A549 (cell line): ENCODE measurements at regions not wholly inside any gene's neighbourhood (a gene's known extent, or its start where the extent isn't known, plus 50 kb on each side); places are given as distances from the start of the nearest gene placed in this dataset.

Source experiments
- ATAC-seq, 2 experiments: fragments of 200-7000 bp in 1 of 2; fragments of >200 bp in 1 of 2; cut with Nextera tagmentation in 1 of 2; cut with Tn5 transposase in 1 of 2; 3 replicates each; pipeline versions ENCODE4 v1.8.0 to v1.9.1; 2018 to 2020; ENCODE audit warnings: mild to moderate bottlenecking in 1 of 2, moderate library complexity in 1 of 2
- CTCF ChIA-PET: fragments of 300-600 bp; sonication (Branson Sonifier 250); formaldehyde crosslinking; extraction: SDS; loops from one replicate; lab custom pipeline; 2021; ENCODE audit warnings: antibody characterized with exemption, inconsistent platforms; lab: Yijun Ruan, JAX
- POLR2A ChIA-PET: fragments of 350-600 bp; formaldehyde crosslinking; extraction: SDS; loops from one replicate; lab custom pipeline; 2021; ENCODE audit warnings: antibody characterized with exemption, inconsistent platforms; lab: Yijun Ruan, JAX
- DNase-seq, 2 experiments: peaks; one replicate each; pipeline versions ENCODE4 v3.0.0 to v3.0.0-alpha.2; 2011 to 2016; ENCODE audit warnings: low read depth in 1 of 2, low spot score in 1 of 2
- FAIRE-seq: peaks from 2 replicates; lab custom pipeline; 2011; peaks lifted over from hg19 to GRCh38; lab: Jason Lieb, UNC
- H3K27ac ChIP-seq, 2 experiments: fragments of >200 bp; sonication (Bioruptor Twin); formaldehyde crosslinking; 3 replicates each; pipeline ENCODE4 v1.5.1; 2016 to 2017
- H3K4me1 ChIP-seq: fragments of >200 bp; sonication (Bioruptor Twin); formaldehyde crosslinking; 3 replicates; pipeline ENCODE4 v1.6.1; 2016
- H3K4me2 ChIP-seq: fragments of >200 bp; sonication (Bioruptor Twin); formaldehyde crosslinking; 3 replicates; pipeline ENCODE4 v1.6.1; 2016
- H3K4me3 ChIP-seq: fragments of >200 bp; sonication (Bioruptor Twin); formaldehyde crosslinking; 3 replicates; pipeline ENCODE4 v1.5.1; 2016
- H3K9me3 ChIP-seq: fragments of >200 bp; sonication (Bioruptor Twin); formaldehyde crosslinking; 3 replicates; pipeline ENCODE4 v1.6.1; 2016
- BHLHE40 ChIP-seq: IDR thresholded peaks from 2 replicates; pipeline ENCODE4 v1.6.1; 2012; ENCODE audit warnings: low read depth, low read length, inconsistent platforms
- CTCF ChIP-seq: fragments of >200 bp; sonication (Bioruptor Twin); formaldehyde crosslinking; IDR thresholded peaks from 3 replicates; pipeline ENCODE4 v1.5.1; 2016
- EHF ChIP-seq: fragments of 250-450 bp; sonication (Bioruptor Pico); IDR thresholded peaks from 2 replicates; pipeline ENCODE4 v1.5.0; 2020; ENCODE audit warnings: mild to moderate bottlenecking
- FOSB ChIP-seq: fragments of 250-450 bp; sonication (Bioruptor Pico); IDR thresholded peaks from 2 replicates; pipeline ENCODE4 v1.5.0; 2020; ENCODE audit warnings: mild to moderate bottlenecking, moderate library complexity
- FOSL2 ChIP-seq, 2 experiments: fragments of 450-650 bp in 1 of 2; fragments of >200 bp in 1 of 2; sonication (Bioruptor Twin) in 1 of 2; formaldehyde crosslinking; IDR thresholded peaks; 2 replicates each; pipeline versions ENCODE4 v1.5.0 to v1.6.1; 2016 to 2020; ENCODE audit warnings: mild to moderate bottlenecking in 1 of 2, moderate library complexity in 1 of 2
- FOXS1 ChIP-seq: fragments of 250-450 bp; sonication (Bioruptor Pico); IDR thresholded peaks from 2 replicates; pipeline ENCODE4 v1.5.0; 2020; ENCODE audit warnings: mild to moderate bottlenecking, moderate library complexity
- HEYL ChIP-seq: fragments of 250-450 bp; sonication (Bioruptor Pico); IDR thresholded peaks from 2 replicates; pipeline ENCODE4 v1.8.0; 2021; ENCODE audit warnings: mild to moderate bottlenecking, moderate library complexity
- HOXA7 ChIP-seq: fragments of 250-450 bp; sonication (Bioruptor Pico); IDR thresholded peaks from 2 replicates; pipeline ENCODE4 v1.5.0; 2020; ENCODE audit warnings: mild to moderate bottlenecking, moderate library complexity
- HOXB13 ChIP-seq: fragments of 250-450 bp; sonication (Bioruptor Pico); IDR thresholded peaks from 2 replicates; pipeline ENCODE4 v1.5.0; 2020; ENCODE audit warnings: low read depth, mild to moderate bottlenecking, moderate library complexity
- HOXB5 ChIP-seq: fragments of 250-450 bp; sonication (Bioruptor Pico); IDR thresholded peaks from 2 replicates; pipeline ENCODE4 v1.5.0; 2020; ENCODE audit warnings: mild to moderate bottlenecking, moderate library complexity
- MAFK ChIP-seq: fragments of 450-650 bp; IDR thresholded peaks from 2 replicates; pipeline ENCODE4 v1.6.1; 2014; ENCODE audit not compliant: partially characterized antibody
- MAX ChIP-seq: IDR thresholded peaks from 2 replicates; pipeline ENCODE4 v1.6.1; 2012
- NPAS2 ChIP-seq: fragments of 250-450 bp; sonication (Bioruptor Pico); IDR thresholded peaks from 2 replicates; pipeline ENCODE4 v1.8.0; 2022; ENCODE audit warnings: mild to moderate bottlenecking, moderate library complexity, borderline replicate concordance
- NR3C1 ChIP-seq: fragments of >200 bp; sonication (Bioruptor Twin); formaldehyde crosslinking; IDR thresholded peaks from 3 replicates; pipeline ENCODE4 v1.6.1; 2017
- RAD21 ChIP-seq, 2 experiments: fragments of >200 bp in 1 of 2; sonication (Bioruptor Twin) in 1 of 2; formaldehyde crosslinking in 1 of 2; IDR thresholded peaks in 1 of 2; conservative IDR thresholded peaks in 1 of 2; 2 replicates in 1 of 2; 3 replicates in 1 of 2; pipeline ENCODE4 v1.6.1; 2012 to 2018; ENCODE audit warnings: inconsistent platforms in 1 of 2
- RFX5 ChIP-seq: fragments of 450-650 bp; IDR thresholded peaks from 2 replicates; pipeline ENCODE4 v1.7.1; 2014; ENCODE audit warnings: antibody characterized with exemption, mild to moderate bottlenecking, moderate library complexity
- TFCP2L1 ChIP-seq: fragments of 250-450 bp; sonication (Bioruptor Pico); IDR thresholded peaks from 2 replicates; pipeline ENCODE4 v1.5.0; 2021; ENCODE audit warnings: mild to moderate bottlenecking
- ZNF302 ChIP-seq: fragments of 250-450 bp; sonication (Bioruptor Pico); IDR thresholded peaks from 2 replicates; pipeline ENCODE4 v1.9.0; 2021; ENCODE audit warnings: inconsistent platforms, mild to moderate bottlenecking, moderate library complexity
- ZSCAN20 ChIP-seq: fragments of 250-450 bp; sonication (Bioruptor Pico); IDR thresholded peaks from 2 replicates; pipeline ENCODE4 v1.8.0; 2022; ENCODE audit warnings: mild to moderate bottlenecking, moderate library complexity
- WGBS: methylation state at CpG from one replicate; pipeline ENCODE4 v1.1.6; 2017; ENCODE audit errors: missing lambda C conversion rate; 5-methylcytosine and 5-hydroxymethylcytosine counted together

- peak in 1 of 2 experiments; percentile 72 for DNase-seq
- peak; percentile 46 to 59; a peak in 4 of 6 replicates for ATAC-seq
- peaks cover 64% of the 10 kb centered on the region for H3K4me1 ChIP-seq
- H3K4me3 ChIP-seq = peak overlapping the region; percentile 1; the same call in 1 of the 3 replicates
- peak overlapping the region; percentile 69 for H3K4me2 ChIP-seq
- POLR2A ChIA-PET = interaction anchor here (0.5 to 4.0 kb wide), 3 partner anchors 120 to 195 kb away, joined by 3 to 26 read pairs (median 9); partner anchors contain the start of gene EDN1
- peaks cover 13% of the 10 kb centered on the region; the same call in 2 of the 3 replicates for H3K9me3 ChIP-seq
- peak; percentile 59 for FAIRE-seq
- TF ChIP-seq CTCF = no peak
- no peak for TF ChIP-seq FOSB (CRISPR knock-in tag)
- TF ChIP-seq ZSCAN20 = peak; percentile 6; the same call in 1 of the 2 replicates
- TF ChIP-seq MAFK = peak; percentile 11
- TF ChIP-seq NPAS2 (CRISPR knock-in tag) = no peak
- peak in 1 of 2 experiments; percentile 8; a peak in 1 of 5 replicates for TF ChIP-seq RAD21 (conservative IDR thresholded peaks at IDR 0.05 in 1 of 2, IDR thresholded peaks at IDR 0.05 in 1 of 2)
- TF ChIP-seq FOSL2 (IDR thresholded peaks at IDR 0.05) = no peak
- peak; percentile 57 for TF ChIP-seq FOSL2 (CRISPR knock-in tag; IDR thresholded peaks at IDR 0.05)
- TF ChIP-seq EHF = peak; percentile 74; the same call in 1 of the 2 replicates
- no peak for TF ChIP-seq NR3C1
- TF ChIP-seq HEYL (CRISPR knock-in tag) = 0 out of 2 replicates have a peak, but pooled peaks have one; percentile 39
- TF ChIP-seq MAX = peak; percentile 43; the same call in 1 of the 2 replicates
- TF ChIP-seq, all 56 proteins: peak for 7
- WGBS = 2% methylated on average over 8 of the region's 8 CpGs
- peak overlapping the region; percentile 92 to 98 for H3K27ac ChIP-seq
- CTCF ChIA-PET = interaction anchor here (0.9 to 2.7 kb wide), 2 partner anchors 12 to 117 kb away, joined by 3 to 18 read pairs; no protein-coding TSS in a partner anchor
Observed at GRCh38 chr6:12485226-12485764, 195.1 kb downstream of the EDN1 start.

- 3% methylated on average over 3 of the region's 3 CpGs for WGBS
- CTCF ChIA-PET = interaction anchor here (2.7 kb wide), 1 partner anchor 116 kb away, joined by 18 read pairs; no protein-coding TSS in a partner anchor
- peak; percentile 17 for TF ChIP-seq MAFK
- peak; percentile 55; the same call in 1 of the 2 replicates for TF ChIP-seq HOXB13
- no peak for TF ChIP-seq HOXB5 (CRISPR knock-in tag)
- no peak for TF ChIP-seq RAD21 (conservative IDR thresholded peaks at IDR 0.05 in 1 of 2, IDR thresholded peaks at IDR 0.05 in 1 of 2)
- TF ChIP-seq RFX5 = no peak
- 0 out of 2 replicates have a peak, but pooled peaks have one; percentile 27 for TF ChIP-seq EHF
- peak; percentile 34; the same call in 1 of the 2 replicates for TF ChIP-seq ZNF302 (CRISPR knock-in tag)
- peaks cover 70% of the 10 kb centered on the region for H3K4me1 ChIP-seq
- FAIRE-seq (no peak), ATAC-seq (no peak), DNase-seq (peak in 1 of 2 experiments; percentile 37)
- no peak overlapping the region for H3K4me3 ChIP-seq
- peak overlapping the region; percentile 92 to 98 for H3K27ac ChIP-seq
- H3K9me3 ChIP-seq = peaks cover 13% of the 10 kb centered on the region; the same call in 2 of the 3 replicates
- peak overlapping the region; percentile 69 for H3K4me2 ChIP-seq
- POLR2A ChIA-PET = interaction anchor here (0.5 to 2.7 kb wide), 2 partner anchors 120 to 175 kb away, joined by 3 to 9 read pairs; no protein-coding TSS in a partner anchor
Observed at GRCh38 chr6:12485837-12486236, 195.7 kb downstream of the EDN1 start.

GRCh38 chr6:12490351-12490903, 200.3 kb downstream of the EDN1 start:
- FAIRE-seq (no peak), ATAC-seq (peak in 1 of 2 experiments; percentile 9; a peak in 2 of 6 replicates), DNase-seq (no peak)
- Histone ChIP-seq H3K9me3 (peaks cover 28% of the 10 kb centered on the region), H3K27ac (peak overlapping the region; percentile 94 to 98), H3K4me2 (peak overlapping the region; percentile 51), H3K4me1 (peaks cover 53% of the 10 kb centered on the region), H3K4me3 (no peak overlapping the region)
- CTCF ChIA-PET = interaction anchor here (0.9 to 1.4 kb wide), 4 partner anchors 113 to 200 kb away, joined by 3 to 5 read pairs (median 4); partner anchors contain the start of gene EDN1
- WGBS = 36% methylated on average over 2 of the region's 2 CpGs
- POLR2A ChIA-PET = interaction anchor here (1.0 kb wide), 1 partner anchor 200 kb away, joined by 3 read pairs; the partner anchor contains the start of gene EDN1
- TF ChIP-seq BHLHE40 (no peak), TFCP2L1 (CRISPR knock-in tag) (0 out of 2 replicates have a peak, but pooled peaks have one; percentile 19), HEYL (CRISPR knock-in tag) (peak; percentile 3; the same call in 1 of the 2 replicates), ZNF302 (CRISPR knock-in tag) (no peak), HOXA7 (CRISPR knock-in tag) (no peak), FOXS1 (no peak)
